HG02870 (cell line): ENCODE measurements at regions not wholly inside any gene's neighbourhood (a gene's known extent, or its start where the extent isn't known, plus 50 kb on each side); places are given as distances from the start of the nearest gene placed in this dataset.

ENCODE experiments used
- ATAC-seq: cut with Tn5 transposase; IDR thresholded peaks from one replicate; pipeline ENCODE4 v1.9.1; 2021; ENCODE audit warnings: mild to moderate bottlenecking, moderate library complexity; ENCODE audit not compliant: unreplicated experiment

DNA sequence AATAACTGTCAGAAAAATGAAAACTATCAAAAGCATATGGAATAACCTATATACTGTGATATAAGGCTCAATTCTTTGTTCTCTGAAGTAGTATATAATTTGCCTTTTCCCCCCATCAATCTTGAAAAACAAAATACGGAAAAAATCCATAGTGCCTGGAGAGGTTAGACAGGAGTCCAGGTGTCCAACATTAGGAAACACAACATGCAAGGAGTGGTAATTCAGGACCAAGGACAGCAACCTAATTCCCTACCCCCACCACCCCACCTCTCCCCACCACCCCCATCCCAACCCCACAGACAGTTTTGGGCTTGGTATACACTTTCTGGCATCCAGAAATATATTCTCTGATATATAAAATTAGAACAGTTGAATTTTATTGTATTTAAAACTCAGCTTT lies 55.1 kb upstream of the SLC25A26 start:
- no peak for ATAC-seq

DNA sequence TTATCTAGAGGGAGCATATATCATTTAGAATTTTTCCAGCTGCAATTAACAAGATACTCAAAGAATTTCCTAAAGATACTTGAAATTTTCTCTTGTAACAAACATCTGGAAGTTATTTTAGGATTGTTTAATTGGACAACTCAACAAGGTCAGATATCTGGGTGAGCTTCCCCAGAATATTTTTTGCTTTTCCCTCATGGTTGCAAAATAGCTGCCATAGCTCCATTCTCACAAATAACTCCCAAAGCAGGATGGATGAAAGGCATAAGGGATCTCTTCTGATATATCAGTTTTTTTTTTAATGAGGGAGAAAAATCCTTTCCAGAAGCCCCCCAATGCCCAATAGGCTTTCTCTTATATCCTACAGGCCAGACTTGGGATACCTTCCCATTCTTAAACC lies 56.6 kb upstream of the SLC25A26 start:
- ATAC-seq, result no peak

DNA sequence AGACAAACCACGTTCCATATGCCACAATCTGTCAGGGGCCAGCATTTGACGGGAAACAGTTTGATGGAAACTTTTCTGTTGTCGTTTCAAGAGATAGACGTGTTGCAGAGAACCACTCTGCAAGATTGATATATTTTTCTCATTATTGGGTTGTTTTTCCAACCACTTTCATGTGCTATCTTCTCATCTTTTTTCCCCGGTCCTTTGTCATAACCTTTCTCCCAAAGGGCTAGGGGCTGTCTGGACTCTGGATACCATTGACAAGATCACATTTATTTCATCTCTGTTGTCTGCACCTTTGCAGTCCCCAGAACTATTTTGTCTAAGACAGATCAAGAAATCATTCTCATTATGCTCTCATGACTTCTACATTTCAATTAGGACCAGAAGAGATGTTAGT lies 57.6 kb upstream of the SLC25A26 start:
- ATAC-seq, result no peak

DNA sequence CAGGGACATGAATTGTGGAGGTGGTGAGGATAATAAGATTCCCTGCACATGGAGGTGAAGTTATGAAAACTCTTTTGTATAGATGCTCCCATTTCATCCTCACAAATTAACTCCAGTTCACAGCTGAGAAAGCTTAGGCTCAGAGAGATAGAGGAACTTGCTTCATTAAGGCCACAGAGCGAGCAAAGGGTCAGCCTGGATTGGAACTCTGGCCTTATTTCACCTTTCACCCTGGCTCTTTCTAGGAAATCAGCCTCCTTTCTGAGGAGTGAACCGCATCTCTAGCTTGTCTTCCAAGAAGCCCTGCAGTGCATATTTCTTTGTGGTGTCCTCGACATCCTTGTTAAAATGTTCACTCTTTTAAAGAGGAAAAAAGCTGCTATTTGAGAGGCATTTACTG lies 58.0 kb upstream of the SLC25A26 start:
- no peak for ATAC-seq

DNA sequence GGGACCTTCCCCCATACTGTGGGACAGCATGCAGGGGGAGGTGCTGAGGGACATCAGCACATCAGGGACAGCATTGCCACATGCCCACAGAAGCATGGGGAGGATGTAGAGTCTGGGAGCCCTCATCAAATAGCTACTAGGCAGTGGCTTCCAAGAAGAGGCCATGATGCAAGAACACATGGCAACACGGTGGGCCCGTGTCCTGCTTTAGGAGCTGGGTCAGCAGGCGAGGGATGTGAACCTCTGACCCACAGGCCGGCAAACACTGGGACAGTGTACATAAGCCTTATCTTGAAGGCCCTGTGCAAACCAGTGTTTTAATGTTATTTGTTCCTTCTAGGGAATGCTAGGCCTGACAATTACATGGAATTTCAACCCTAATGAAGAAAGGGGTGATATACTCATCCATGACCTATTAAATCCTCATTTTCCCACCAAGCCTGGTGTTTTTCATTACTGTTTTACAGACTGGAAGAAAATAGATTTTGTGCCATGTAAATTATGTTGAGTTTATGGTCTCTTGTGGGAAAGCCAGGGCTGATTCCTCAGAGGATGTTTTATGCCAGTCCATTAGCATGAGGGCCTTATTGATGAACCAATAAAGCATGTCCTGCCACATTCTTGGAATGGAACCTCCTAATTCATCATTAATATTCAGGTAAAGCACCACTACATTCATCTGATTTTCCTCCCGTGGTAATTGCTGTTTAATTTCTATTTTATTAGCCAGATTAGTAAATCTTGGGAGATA lies 61.7 kb upstream of the SLC25A26 start:
- ATAC-seq, result no peak

DNA sequence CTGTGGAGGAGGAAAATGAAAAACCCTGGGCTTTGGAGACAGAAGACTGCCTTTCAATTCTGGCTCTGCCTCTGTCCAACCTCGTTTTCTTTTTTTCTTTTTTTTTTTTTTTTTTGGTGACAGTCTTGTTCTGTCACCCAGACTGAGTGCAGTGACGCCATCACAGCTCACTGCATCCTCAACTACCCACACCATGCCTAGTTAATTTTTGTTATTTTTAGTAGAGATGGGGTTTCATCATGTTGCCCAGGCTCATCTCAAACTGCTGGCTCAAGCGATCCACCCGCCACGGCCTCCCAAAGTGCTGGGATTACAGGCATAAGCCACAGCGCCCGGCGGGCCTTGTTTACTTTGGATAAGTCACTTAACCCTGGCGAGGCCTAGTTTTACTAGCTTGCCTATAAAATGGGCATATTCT lies 66.3 kb upstream of the SLC25A26 start:
- no peak for ATAC-seq

DNA sequence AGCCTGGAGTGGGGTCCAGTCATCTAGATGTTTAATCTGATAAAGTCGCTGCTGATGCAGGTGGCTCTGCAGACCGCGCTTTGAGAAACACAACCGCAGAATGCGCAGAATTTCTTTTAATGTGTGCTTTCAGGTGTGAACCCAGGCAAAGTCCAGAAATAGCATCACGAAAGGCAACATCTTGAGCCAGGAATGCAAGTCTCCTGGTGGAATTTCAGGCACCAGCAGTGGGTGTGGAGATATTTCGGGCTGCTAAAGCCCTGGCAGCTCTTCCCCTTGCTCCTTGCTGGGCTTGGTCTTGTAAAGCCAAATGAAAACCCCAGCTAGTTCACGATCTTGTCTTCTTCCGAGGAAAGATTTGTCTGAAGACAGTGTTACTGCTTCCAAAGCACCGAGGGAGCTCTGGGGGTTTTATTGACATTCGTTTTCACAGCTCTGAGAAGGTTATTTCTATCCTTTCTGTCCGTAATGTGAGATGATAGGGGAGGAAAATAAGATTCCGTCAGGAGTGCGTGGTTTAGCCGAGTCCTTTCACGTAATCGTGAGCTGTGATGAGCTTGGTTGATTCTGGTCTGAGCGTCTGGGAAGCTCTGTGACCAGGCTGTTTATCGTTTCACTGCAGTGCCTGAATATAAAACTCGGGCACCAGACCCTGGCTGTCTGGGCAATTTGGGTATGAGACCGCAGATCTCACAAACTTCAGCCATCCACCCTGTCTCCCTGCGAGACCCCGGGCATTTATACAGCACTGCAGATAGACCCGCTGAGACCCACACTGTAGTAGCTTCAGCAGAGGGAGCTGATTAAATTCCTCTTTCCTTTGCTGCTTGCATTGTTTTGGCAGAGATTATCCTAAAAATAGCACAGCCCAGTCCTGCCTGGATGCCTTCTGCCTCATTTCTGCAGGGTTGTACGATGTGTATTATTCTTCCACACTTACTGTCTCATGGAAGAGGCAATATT lies 67.0 kb upstream of the SLC25A26 start:
- no peak for ATAC-seq

DNA sequence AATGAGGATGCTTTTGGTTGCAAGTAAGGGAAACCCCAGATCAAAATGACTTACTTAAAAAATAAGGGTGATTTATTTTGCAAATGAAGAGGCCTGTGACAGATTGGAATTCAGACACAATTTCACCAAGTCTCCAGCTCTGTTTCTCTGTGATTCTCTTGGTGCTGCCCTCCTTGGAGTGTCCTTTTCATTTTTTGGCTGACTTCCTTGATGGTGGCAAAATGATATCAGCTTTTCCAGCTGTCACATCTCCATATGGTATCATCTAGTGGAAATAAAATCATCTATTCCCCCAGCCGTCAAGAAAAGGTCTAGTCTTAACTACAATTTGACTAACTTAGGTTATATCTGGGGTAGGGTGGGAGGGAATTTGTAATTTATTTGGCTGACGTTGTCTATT lies 68.5 kb upstream of the SLC25A26 start:
- ATAC-seq, result no peak

DNA sequence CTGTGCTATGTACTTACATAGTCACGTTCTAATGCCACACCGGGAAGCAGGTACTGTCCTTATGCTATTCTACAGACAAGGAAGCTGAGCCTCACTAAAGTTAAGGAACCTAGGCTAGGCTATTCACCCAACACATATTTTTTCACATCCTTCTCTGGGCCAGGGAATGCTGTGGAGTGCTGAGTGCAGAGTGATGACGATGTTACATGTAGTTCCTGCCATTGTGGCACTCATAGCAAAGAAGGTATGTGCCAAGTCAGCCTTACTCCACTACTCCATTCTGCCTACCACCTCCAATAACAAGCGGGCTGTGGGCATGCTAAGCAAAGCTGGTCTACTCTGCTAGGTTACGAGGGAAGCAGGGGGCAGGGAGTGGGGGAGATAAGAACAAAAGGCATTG lies 69.8 kb upstream of the SLC25A26 start:
- ATAC-seq, result no peak

DNA sequence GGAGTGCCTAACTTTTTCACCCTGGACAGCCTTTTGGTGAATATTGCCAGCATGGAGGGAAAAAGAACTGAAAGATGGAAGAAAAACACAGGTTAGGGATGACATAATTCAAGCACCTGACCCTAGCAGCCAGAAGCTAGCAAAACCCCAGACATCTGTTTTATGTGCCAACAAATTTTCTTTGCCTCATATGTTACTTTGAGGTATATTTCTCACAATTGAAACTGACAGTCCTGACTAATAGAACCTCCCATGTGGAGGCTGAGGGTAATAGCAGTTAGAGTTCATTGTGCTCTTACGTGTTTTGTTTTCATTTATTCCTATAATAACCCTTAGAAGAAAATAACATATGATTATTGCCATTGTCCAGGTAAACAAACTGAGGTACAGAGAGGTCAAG lies 71.5 kb upstream of the SLC25A26 start:
- no peak for ATAC-seq

DNA sequence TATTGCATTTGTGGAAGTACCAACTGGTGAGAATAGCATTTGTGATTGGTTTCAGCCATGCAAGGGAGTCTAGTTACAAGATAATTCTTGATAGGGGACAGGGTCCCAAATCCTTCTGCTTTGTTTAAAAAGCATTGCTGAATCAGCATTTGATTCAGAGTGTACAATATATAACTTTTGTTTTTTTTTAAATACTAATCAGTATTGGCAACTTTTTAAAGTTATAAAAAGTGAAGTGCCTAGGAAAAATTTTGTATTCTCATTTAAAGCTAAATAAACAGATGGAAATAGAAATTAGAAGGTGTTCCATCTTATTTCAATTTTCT lies 75.4 kb upstream of the SLC25A26 start:
- no peak for ATAC-seq

DNA sequence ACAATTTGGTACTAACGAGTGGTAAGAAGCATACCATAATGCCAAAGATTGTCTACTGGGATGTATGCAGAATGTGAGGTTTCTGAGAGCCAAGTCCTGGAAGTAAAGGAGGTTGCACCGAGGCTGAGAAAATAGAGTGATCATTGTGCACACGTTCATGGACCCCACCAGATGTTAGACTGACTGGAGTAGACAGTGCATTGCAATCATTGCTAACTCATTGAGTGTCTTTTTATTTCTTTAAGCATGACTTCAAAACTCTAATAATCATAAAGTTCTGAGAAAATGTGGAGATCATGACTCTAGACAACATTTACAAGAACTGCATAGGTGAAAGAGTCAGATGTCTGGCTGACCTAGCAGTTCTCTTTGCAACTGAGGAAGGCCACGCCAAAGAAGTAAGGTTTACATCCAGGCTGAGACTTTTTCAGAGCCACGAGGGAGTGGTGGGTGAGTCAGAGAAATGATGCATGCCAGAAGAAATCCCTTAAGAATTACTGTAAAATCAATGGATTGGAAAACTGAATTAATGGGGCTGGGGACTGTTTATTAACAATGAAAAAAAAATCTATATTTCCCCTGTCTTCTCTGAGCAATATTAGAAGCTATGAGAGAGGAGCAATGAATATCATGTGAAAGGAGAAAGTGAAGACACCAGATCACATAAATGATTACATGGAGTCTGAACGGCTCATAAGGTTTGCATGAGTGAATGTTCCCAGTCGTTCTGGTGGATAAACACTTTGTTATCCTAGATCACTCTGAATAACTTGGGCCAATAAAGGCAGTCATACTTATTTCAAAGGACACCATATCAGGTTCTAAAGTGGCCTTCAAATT lies 76.0 kb upstream of the SLC25A26 start:
- no peak for ATAC-seq

DNA sequence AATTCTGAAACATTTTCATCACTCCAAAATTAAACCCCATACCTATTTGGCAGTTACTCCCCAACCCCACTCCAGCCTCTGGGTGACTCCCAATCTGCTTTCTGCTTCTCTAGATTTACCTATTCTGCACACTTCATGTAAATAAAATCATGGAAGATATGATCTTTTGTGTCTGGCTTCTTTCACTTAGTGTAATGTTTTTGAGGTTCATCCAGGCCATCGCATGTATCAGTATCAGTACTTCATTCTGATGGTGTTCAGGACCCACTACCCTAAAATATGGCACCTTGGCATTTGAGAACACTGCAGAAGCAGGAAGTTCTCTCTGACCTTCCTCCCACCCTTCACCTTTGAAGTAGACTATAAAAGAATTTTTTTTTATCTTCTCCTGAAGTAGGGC lies 78.7 kb upstream of the SLC25A26 start:
- no peak for ATAC-seq

DNA sequence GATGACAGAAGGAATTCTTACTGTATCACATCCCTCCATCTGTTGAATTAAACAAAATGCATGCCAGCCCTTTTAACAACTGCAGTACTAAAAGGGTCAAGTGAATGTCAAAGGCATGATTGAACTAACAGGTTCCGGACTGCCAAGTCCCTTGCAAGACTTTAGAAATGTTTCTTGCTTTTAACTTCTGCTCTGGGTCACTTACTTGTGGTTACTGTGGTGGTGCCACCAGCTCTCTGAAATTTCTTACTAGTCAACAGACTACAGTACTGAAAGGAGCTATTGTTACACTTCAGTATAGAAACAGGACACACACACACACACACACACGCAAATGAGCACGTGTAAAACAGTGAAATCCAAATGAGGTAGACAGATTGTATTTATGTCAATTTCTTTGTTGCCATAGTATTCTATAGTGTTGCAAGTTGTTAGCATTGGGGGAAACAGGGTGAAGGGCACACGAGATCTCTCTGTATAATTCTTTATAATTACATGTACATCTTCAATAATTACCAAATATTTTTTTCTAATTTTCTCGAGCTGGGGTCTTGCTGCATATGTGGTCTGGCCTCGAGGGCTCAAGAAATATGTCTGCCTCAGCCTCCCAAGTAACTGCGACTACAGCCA lies 79.9 kb upstream of the SLC25A26 start:
- peak; percentile 91 for ATAC-seq

DNA sequence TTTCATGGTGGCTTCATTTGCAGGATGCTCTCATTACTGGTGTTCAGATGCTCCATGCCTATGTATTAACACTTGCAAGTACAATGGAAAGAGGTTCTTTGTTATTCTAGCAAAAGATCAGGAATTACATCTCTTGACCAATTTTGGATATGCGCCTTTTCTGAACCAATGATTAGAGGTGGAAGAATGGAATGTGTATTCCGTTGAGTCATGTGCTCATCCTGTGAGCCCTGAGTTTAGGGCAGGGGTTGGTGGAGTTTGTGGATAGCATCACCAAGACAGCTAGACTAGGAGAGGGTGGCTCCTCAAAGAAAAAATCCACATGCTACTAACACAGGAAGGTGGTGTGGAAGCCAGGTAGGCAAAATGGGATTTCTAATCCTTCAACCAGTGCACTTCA lies 80.7 kb upstream of the SLC25A26 start:
- no peak for ATAC-seq

DNA sequence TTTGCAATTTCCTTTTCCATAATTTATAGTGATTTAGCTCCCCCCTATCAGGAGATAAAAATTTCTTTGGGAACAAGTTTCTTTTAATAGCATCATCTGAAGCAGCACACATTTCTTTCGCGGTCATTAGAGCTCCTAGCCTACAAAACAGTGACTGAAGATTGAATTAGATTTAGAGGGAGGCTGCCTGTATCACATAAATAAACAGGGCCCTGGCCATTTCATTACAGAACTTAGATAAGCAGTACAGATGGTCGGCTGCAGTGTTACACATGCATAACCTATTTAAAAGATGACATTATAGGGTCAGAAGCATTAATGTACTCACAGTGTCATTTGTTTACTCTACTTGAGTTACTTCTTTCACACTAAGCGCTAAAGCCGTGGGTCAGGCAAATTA lies 81.4 kb upstream of the SLC25A26 start:
- ATAC-seq, result no peak

DNA sequence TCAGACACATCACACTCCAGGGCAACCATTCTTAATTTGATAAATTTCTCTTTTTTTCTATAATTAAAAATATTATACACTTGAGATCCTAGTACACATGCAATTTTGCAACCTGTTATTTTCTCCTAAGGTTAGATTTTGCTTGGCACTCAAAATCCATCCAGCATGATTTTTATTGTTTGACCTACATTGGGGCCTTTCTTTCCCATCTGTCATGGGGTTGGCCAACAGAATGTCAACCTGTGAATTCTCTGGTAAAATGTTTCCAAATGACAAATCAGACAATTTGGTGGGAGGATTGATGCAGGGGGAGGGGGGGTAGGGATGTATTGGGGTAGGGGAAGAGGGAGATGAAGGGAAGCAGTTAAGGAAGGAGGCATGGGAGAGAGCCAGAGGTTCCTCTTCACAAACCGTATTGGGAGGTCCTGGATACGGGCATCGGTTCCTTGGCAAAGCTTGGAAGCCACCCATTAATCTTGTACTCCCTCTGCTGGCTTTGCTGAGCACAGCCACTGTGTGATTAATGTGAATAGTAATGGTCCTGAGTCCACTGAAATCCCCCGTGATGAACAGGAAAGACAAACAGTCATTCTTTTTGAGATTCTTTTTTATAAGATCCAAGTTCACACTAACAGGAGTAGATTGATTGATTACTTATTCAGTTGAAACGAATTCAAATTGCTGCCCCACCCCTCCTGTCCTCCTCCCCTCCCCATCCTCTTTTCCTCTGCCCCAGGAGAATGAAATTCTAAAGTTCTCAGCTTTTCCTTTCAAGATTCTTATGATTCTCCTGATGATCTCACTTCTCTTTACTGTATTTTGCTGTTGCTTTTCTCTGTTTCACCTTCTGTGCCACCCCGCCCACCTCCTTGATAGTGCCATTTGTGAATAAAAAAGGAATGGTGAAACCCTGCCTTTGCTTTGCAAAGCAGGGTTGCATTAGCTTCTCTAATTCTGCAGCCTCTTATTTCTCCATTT lies 82.2 kb upstream of the SLC25A26 start:
- no peak for ATAC-seq

DNA sequence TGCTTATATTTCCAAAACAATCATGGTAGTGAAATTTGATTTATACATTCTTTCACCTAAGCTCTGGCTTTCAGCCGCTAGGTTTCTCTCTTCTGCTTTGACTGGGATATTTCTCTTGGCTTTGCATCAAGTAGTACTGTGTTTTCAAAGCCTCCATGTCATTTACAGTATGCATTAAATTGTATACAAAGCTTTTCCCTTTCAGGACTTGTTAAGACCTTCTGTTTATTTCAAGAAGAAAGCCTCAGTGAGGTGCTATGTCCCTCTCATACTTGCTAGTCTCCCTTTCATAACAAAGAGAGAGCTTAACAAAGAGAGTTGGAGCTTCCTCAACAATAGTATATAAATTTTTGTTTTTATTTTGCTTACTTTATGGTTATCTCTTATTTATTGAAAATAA lies 84.2 kb upstream of the SLC25A26 start:
- no peak for ATAC-seq

DNA sequence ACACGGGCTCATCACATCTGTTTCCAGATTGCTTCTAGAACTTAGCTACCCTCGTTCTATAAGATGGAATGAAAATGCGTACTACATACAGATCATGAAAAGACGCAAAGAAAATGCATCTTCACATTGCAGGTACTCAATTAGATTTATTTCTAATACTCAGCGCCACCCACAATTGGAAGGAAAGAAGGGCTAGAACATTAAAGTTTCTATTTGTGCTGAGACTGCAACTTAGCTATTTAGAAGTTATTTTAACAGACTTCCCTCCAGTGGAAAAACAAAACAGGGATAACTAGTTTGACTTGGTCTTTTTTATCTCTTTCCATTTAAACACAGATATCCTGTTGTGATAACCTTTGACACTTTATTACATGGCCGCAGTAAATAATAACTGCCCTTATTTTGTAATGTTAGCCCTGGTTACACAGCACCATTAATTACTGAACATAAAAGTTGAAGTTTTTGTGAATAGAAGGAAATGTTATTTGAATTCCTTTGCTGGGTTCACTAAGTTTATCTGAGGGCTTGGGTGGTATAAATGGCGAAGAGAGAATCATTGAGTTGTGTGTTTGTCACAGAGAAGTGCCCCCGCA lies 86.9 kb upstream of the SLC25A26 start:
- no peak for ATAC-seq
